ENCODE measurements at regions not wholly inside any gene's neighbourhood (a gene's known extent, or its start where the extent isn't known, plus 50 kb on each side); places are given as distances from the start of the nearest gene placed in this dataset.
"Not testable (repeated sequence)": the region's sequence is repeated elsewhere in the genome, so short reads cannot be mapped to it uniquely, and the experiment has no call there.

DNA sequence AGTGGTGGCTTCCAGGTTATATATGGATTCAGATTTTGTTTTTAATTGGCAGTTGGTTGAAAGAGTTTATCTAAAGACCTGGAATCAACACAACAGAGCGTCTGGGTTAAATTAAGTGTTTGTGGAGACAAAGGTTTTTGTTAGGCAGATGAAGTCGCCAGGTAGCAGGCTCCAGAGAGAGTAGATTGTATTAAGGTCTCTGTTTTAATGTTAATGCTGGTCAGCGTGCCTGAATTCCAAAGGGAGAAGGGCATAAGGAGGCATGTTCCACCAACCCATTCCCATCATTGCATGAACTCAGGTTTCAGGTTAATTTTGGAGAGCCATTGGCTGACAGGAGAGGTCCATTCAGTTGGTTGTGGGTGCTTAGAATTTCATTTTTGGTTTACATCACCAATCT is 744.1 kb upstream of the GJE1 start:
- DNase-seq: no peak

DNA sequence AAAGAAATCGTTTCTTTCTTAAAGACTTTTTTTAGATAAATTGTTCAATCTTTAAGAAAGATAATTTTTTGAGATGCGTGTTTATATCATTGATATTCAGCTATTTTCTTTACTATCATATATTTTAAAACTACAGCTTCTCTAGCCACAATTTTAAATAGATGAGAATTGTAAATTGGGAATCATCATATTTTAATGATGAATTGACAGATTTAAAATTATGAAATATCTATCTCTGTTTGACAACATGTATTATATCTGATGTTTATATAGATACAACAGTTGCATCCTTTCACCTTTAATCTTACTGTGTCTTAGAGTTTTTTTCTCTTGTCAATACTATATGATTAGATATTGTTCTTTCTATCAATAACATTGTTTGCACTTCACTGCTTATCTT is 762.3 kb upstream of the GJE1 start:
- DNase-seq: no peak

DNA sequence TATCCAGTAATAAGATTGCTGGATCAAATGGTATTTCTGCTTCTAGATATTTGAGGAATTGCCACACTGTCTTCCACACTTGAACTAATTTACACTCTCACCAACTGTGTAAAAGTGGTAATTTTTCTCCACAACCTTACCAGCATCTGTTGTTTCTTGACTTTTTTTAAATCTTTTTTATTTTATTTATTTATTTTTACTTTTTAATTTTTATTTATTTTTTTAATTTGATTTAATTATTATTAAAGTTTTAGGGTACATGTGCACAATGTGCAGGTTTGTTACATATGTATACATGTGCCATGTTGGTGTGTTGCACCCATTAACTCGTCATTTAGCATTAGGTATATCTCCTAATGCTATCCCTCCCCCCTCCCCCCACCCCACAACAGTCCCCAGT is 765.9 kb upstream of the GJE1 start:
- not testable (repeated sequence) for DNase-seq

DNA sequence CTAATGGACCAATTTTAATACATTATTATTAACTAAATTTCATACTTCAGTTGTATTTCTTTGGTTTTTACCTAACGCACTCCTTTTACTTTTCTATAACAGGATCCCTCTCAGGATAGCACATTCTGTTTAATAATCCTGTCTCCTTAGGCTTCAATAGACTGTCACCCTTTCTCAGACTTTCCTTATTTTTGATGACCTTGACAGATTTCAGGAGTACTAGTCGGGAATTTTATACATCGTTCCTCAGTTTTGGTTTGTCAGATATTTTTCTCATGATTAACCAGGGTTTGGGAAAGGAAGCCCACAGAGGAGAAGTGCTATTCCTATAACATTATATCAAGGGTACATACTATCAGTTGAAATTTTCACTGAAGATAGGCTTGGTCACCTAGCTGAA is 768.0 kb upstream of the GJE1 start:
- no peak for DNase-seq

DNA sequence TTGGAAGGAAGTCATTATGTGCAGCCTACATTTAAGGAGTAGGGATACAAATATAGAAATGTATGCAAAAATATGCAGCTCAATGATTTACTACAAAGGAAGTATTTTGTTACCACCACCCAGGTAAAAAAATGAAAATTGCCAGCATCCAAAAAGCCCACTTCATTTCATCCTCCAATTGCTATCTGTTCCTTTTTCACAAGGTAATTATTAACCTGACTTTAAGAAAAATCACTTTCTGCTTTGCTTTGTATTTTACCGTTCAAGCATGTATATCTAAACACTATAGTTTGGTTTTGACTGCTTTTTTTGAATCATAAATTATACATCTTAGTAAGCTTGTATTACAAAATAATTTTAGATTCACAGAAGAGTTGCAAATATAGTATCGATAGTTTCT is 768.5 kb upstream of the GJE1 start:
- DNase-seq: no peak

DNA sequence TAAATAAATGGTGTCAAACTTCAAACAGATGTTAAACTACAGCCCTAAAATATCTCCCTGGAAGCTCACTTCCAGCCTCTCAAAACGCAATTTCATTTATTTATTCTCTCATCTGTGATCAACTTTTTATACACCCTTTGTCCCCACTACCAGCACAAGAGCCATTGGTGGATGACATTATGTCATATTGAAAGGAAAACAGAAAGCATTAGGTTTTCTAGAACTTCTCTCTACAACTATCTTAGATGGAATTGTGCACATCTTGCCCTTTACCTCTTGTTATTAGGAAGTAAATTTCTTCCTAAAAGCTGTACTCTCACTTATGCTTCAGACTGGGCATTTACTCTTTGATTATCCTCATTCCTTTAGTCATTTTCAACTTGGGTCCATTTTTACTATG is 771.2 kb upstream of the GJE1 start:
- DNase-seq: no peak

DNA sequence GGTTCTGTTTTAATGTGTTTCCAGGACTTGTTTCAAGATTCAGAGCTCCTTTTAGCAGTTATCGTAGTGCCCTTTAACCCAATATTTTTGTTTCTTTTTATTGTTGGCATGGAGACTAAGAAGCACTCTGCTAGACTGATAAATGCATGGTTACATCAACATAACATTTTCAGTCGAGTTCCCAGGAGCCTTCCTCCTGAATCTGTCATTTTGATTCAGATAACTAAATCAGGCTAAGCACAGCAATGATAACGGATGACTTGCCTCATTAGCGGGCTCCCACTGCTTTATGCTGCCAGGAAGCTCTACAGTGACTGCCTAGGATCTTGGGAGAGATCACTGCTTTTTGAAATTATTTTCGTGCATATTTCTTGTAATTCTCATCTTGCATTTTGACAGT is 772.8 kb upstream of the GJE1 start:
- DNase-seq: no peak

DNA sequence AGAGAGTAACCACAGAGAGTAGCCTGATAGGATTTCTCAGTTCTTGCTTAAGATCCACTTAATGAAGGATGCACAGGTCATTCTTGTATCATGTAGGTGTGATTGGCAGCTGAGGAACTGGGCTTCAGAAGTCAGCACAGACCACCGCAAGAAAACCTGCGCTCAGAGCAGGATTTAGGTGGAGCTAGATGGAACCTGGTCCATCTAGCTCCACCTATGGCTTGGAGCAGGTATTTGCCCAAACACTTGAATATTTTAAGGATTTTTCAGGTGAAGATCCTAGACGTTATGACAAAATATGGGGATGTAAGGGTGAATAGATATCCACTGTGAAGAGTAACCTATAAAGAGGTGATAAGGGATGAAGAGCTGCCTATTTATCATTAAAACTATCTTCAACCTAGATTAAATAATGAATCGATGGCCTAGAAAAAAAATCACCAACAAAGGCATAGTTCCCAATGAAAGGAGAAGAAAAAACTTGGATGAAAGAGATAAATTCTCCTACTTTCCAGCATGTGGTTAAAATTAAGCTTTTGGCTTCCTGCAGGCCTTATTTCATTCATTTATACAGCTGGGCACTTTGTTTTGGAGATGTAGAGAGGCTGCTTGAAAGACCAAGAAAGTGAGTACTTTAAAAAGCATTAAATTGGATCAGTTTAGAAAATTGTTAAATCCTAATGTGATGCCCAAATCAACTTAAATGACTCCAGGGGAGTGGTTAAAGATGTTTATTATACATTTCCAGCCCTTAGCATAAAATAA is 778.4 kb upstream of the GJE1 start:
- peak; percentile 9 for DNase-seq

DNA sequence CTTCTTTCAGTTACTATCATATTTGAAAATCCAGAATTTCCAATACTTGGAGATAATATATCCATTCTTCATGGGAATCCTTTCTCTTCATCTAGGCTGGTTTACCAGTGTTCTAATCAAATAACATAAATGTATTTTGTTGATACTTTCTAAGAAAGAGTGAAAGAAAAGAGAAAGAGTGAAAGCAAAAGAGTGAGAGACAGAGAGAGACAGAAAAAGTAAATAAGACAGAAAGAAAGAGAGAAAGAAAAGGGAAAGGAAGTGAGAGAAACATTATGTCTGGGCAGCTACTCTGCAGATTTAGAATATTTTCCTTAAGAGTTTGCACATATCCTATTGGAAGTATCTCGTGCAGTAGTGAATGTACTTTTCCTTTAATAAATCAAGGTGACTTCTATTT is 781.0 kb upstream of the GJE1 start:
- no peak for DNase-seq

DNA sequence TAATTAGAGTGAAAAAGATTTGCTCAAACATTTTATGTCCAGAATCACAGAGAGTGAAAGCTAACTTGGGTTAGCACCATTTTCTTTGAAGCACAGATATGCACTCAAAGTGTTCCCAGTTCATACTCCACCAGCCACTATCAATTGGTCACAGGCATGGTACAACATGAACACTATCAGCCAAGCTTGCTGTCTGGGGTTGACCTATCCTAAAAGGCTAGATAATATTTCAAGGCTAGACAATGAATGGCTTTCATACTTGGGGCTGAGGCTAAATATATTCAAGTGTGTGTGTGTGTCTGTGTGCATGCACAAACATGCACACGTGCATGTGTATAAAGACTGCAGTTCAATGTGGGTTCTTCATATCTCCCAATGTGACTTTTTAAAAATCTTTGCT is 783.0 kb upstream of the GJE1 start:
- no peak for DNase-seq

DNA sequence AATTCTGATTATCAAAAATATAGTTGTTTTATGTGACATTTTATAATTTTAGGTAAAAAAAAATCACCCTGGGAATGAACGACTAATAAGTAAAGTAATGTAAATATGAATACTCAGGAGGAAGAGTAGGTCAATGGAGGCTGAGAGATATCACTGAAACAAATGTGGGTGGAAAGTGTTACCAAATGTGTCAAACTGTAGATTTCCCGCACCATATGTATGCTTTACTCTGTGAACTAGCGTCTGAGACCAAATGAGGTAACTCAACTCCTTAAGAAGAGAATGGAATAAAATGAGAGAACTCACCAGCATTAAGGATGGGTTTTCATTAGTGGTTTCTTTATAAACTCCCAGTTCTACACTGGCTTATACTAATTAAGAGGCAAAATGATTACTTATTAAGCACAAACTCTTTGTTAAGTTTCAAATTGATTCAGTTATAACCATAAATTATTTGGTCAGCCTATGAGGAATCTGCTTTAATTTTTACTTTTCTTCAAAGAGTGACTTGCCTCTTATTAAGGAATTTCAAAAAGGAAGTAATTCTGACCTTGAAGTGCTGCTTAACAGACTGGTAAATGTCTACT is 784.7 kb upstream of the GJE1 start:
- no peak for DNase-seq

DNA sequence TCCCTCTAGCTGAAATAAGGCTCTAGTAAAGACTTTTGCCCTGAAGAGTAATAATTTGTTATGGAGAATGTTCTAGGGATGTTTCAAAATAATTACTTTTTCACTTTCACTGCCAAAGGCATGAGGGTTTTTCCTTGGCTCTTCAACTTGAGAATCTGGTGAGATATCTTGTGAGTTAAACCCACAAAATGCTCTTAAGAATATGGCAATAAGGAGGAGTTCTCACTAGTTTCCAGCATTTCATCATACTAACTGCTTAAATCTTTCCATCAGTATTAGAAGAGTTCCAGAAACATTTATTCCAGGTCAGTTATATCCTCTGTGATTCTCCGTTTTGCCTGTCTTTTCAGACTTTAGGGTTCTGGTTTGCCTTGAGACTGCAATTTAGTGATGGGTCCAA is 785.6 kb upstream of the GJE1 start:
- DNase-seq: no peak

DNA sequence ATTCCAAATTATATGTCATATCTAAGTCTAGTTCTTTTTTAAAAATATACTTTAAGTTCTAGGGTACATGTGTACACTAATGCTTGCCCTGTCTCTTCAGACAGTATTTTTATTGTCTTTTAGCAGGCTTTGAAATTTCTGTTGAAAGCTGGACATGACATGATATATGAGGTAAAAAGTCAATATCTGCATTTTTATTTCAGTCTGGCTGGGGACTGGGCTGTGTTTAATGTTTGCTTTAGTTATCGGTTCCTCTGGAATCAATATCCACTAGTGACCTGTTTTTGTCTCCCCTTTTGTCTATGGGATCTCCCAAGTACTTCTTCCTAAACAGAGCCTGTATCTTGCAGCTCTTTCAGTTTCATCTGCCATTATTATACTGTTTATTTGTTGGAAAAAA is 786.2 kb upstream of the GJE1 start:
- DNase-seq: no peak

DNA sequence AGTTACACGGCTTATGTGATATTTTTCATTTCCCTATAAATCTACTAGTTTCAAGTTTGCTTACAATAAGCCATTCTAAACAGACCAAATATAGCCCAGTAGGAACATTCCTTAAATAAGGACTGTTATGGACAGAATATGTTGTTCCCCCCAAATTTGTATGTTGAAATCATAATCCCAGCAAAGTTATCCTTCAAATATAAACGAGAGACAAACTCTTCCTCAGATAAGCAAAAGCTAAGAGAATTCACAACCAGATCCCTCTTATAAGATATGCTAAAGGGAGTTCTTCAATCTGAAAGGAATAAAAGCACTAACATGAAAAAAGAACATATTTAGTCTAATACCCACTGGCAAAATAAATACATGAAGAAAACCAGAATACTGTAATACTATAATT is 795.5 kb upstream of the GJE1 start:
- no peak for DNase-seq

DNA sequence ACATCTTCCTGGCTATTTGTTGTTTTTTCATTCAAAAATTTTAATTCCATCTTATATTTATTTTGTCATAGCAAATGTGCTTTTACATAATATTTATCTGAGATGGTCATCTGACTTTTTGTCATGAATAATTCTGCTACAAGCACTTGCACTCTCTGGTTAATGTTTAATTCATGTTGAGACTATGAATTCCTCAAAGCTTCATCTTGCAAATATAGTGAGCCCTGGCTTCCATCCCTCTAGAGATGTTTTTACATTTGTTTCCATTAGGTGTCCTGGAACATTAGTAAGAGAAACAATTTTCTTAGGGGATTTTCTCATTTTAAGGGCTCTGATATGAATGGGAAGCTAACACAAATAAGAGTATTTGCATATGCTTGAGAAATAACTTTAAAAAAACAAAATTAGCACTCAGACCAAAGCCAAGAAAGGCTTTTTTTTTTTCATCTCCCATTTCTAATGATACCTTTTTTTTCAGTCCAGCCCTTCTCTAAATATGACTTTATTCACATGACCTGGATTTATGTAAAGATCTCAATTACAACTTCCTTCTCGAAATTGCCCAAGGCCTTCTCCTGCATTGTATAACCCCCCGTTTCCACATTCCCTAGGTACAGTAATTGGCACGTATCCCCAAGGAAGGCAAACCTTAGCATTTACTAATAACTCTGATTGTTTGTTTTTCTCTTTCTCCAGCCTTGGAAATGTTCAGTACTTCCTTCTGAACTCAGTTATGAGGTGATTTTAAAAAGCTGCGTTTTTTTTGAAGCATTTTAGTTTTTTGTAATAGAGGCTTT is 797.0 kb upstream of the GJE1 start:
- no peak for DNase-seq

DNA sequence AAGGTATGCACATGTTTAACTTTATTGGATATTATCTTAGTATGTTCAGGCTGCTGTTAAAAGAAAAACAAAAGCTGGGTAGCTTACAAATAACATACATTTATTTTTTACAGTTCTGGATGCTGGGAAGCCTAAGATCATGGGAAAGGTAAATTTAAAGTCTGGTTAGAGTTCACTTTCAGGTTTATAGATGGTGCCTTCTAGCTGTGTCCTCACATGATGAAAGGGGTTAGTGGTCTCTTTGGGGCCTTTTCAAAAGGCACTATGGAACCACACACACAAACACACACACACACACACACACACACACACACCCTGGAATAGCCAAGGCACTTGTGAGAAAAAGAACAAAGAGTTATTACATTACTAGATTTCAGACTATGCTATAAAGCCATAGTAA is 805.8 kb upstream of the GJE1 start:
- DNase-seq: no peak

DNA sequence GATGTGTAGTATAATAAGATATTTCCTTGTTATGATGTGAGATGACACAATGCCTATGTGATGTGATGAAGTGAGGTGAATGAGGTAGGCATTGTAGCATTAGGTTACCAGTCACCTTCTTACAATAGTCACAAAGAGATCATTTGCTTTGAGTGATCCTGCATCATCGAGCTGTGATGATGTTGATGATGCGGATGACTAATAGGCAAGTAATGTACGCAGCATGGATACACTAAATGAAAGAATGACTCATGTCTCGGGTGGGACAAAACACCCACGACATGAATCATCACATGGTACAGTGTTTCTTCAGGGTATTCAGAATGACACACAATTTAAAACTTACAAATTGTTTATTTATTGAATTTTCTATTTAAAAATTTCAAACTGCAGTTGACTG is 806.3 kb upstream of the GJE1 start:
- DNase-seq: no peak

DNA sequence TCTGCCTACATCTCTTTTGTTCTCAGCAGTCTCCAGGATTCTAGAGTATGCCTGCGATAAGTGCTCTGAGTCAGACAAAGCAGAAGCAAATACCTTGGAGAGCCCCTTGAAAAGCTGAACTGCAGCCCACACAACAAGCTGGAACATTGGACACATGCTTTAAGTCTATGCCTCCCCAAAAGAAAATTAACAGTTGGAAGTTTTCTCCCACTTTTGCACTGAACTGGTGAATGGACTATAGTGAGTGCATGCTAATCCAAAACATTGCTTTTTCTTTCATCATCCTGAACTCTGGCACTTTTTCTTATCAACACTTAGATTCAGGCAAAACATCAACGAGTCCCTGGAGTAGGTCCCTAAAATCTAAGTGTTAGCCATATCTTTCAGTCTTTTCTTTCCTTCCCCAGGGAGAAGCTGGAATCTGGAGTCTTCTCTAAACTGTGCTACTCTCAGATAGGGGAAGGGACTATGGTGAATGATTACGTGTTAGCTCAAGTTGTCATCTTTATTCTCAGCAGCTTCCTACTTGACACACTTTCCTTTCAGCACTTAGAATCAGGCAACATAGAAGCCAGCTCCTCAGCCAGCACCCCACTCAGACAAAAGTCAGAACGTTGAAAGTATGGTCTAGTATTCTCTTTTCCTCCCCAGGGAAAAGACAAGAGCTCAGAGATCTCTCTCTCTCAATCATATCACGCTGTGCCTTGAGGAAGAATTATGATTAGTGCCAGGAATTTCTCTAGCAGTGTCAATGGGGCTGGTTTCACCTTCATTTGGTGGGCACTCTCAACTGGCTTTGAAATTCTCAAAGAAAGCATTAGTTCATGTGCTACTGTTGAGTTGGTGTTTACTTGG is 811.0 kb upstream of the GJE1 start:
- no peak for DNase-seq

DNA sequence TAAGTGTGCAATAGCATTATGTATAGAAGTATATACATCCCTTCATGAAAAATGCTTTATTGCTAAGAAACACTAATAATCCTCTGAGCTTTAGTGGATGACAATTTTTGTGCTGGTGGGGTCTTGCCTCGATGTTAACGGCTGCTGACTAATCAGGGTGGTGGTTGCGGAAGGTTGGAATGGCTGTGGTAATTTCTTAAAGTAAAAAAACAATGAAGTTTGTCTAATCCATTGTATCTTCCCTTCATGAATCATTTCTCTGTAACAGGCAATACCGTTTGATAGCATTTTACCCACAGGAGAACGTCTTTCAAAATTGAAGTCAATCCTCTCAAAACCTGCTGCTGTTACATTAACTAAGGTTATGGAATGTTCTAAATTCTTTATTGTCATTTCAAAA is 816.5 kb upstream of the GJE1 start:
- no peak for DNase-seq

DNA sequence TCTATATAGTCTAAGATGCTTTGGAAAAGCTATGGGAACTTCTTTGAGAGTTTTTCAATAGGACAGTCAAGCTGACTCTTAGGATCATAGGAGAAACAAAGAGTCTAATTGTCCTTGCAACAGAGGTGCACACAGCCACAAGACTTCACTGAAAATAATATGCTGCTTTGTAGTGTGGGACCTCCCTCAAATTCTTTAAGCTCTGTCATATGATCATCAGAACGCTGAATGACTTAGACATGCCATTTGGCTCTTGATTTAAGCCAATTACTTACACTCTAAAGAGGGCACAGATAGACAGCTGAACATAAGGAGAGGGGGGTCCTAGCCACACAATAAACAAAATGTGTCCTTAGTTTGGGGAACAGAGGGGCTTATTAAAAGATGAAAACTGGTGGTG is 818.7 kb upstream of the GJE1 start:
- DNase-seq: no peak

DNA sequence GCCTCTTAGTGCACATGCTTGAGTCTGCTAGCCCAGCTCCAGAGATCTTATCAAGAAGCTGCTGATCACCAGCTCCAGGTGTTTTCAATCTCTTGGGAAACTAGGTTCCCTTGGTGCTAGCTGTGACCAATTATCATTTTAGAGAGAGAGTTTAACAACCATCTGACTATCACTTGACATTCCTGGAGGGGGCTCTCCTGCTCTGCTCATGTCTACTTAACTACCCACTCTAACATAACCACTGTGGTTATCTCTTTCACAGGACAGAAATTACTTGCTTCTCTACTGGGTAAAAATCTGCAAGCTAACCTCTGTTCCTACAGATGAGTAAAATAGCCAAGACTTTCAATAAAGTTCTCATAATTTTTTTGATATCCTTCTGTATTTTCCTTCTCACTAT is 823.4 kb upstream of the GJE1 start:
- DNase-seq: no peak

DNA sequence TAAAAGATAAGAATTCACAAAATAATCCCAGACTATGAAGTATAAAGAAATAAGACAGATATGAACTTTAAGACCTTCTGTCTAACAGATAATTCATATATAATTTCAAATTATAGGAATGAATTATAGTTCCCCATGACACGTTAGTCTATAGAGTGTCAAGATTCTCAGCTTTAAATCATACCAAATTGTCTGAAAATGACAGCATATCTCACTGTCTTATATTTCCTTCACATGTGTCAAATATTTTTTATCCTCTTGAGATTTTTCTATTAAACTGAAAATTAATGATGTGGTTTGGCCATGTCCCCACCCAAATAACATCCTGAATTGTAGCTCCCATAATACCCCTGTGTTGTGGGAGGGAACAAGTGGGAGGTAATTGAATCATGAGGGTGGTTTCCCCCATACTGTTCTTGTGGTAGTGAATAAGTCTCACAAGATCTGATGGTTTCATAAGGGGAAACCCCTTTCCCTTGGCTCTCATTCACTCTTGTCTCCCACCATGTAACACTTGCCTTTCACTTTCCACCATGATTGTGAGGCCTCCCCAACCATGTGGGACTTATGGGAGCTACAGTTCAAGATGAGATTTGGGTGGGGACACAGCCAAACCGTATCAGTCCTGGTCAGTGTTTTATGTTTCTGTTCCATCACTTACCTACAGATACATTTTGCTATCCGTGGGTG is 825.3 kb upstream of the GJE1 start:
- no peak for DNase-seq

Measured in hindlimb muscle (tissue), 1 donor.